Right atrium auricular region (tissue), 2 donors: ENCODE measurements at regions not wholly inside any gene's neighbourhood (a gene's known extent, or its start where the extent isn't known, plus 50 kb on each side); places are given as distances from the start of the nearest gene placed in this dataset.

Experiments
- DNase-seq: peaks from one replicate; pipeline ENCODE4 v3.0.0-alpha.2; 2019; ENCODE audit warnings: low spot score
- H3K27ac ChIP-seq, 2 donors: fragments of 200-600 bp; sonication (generic); 1 replicate in 1 of 2; 2 replicates in 1 of 2; pipeline ENCODE4 v1.5.1; 2016 to 2019
- H3K27me3 ChIP-seq, 2 donors: fragments of 200-600 bp; sonication (generic); one replicate each; pipeline versions ENCODE4 v1.5.1 to v1.6.0; 2017 to 2019
- H3K36me3 ChIP-seq: fragments of 200-600 bp; sonication (generic); one replicate; pipeline ENCODE4 v1.5.1; 2016
- H3K4me1 ChIP-seq, 2 donors: fragments of 200-600 bp; sonication (generic); one replicate each; pipeline versions ENCODE4 v1.5.1 to v1.6.0; 2017 to 2019
- H3K4me3 ChIP-seq, 2 donors: fragments of 200-600 bp; sonication (generic); 1 replicate in 1 of 2; 2 replicates in 1 of 2; pipeline ENCODE4 v1.5.1; 2017 to 2019; ENCODE audit warnings: mild to moderate bottlenecking in 1 of 2, moderate library complexity in 1 of 2
- H3K9me3 ChIP-seq, 2 donors: fragments of 200-600 bp; sonication (generic); one replicate each; pipeline ENCODE4 v1.5.1; 2019
- CTCF ChIP-seq, 2 donors: fragments of 200-600 bp; sonication (generic); IDR thresholded peaks; one replicate each; pipeline ENCODE4 v1.5.1; 2019; ENCODE audit warnings: antibody characterized with exemption in 2 of 2

GRCh38 chr14:39851202-39851601, 419.0 kb upstream of the FBXO33 start:
- Histone ChIP-seq H3K9me3 (no peaks in the 10 kb centered on the region), H3K4me1 (no peaks in the 10 kb centered on the region), H3K36me3 (no peaks in the 10 kb centered on the region), H3K27ac (no peak overlapping the region), H3K4me3 (no peak overlapping the region), H3K27me3 (no peaks in the 10 kb centered on the region)
- TF ChIP-seq CTCF (IDR thresholded peaks at IDR 0.05) = no peak
- no peak for DNase-seq

- no peak for DNase-seq
These were observed 415.6 kb upstream of the FBXO33 start for GRCh38 chr14:39847852-39848251.

DNA sequence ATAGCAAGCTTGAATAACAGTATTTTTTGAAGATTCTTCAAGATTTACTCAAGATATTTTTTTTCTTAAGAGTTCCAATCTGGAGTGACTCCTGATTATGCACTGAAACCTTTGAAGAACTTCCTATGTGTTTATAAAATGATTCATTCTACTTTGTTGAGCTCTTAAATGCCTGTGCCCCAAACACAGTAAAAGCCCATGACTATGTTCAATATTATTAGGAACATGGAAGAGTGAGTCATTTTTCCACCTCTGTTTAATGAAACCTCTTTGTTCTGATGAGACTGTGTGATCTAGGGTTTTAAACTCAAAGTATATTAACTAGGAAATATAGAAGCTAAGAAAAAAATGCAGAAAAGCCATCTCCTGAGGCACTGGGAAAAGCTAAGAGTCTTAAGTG, 415.0 kb upstream of the FBXO33 start:
- no peak for DNase-seq
- no peaks in the 10 kb centered on the region for H3K27me3 ChIP-seq
- H3K36me3 ChIP-seq = no peaks in the 10 kb centered on the region
- no peak for TF ChIP-seq CTCF (IDR thresholded peaks at IDR 0.05)
- H3K9me3 ChIP-seq = no peaks in the 10 kb centered on the region
- H3K4me1 ChIP-seq = no peaks in the 10 kb centered on the region
- H3K4me3 ChIP-seq = no peak overlapping the region
- H3K27ac ChIP-seq = no peak overlapping the region

More at GRCh38 chr14:39847852-39848251, 415.6 kb upstream of the FBXO33 start:
- no peaks in the 10 kb centered on the region for H3K9me3 ChIP-seq
- H3K4me1 ChIP-seq = no peaks in the 10 kb centered on the region
- no peak for TF ChIP-seq CTCF (IDR thresholded peaks at IDR 0.05)
- H3K36me3 ChIP-seq = no peaks in the 10 kb centered on the region
- no peak overlapping the region for H3K4me3 ChIP-seq
- no peak overlapping the region for H3K27ac ChIP-seq
- H3K27me3 ChIP-seq = no peaks in the 10 kb centered on the region

- no peak for TF ChIP-seq CTCF (IDR thresholded peaks at IDR 0.05)
- no peaks in the 10 kb centered on the region for H3K9me3 ChIP-seq
- H3K4me3 ChIP-seq = no peak overlapping the region
- no peak overlapping the region for H3K27ac ChIP-seq
- no peaks in the 10 kb centered on the region for H3K36me3 ChIP-seq
- H3K4me1 ChIP-seq = no peaks in the 10 kb centered on the region
- no peak for DNase-seq
- H3K27me3 ChIP-seq = no peaks in the 10 kb centered on the region
These were observed 411.6 kb upstream of the FBXO33 start for GRCh38 chr14:39843881-39844280.

DNA sequence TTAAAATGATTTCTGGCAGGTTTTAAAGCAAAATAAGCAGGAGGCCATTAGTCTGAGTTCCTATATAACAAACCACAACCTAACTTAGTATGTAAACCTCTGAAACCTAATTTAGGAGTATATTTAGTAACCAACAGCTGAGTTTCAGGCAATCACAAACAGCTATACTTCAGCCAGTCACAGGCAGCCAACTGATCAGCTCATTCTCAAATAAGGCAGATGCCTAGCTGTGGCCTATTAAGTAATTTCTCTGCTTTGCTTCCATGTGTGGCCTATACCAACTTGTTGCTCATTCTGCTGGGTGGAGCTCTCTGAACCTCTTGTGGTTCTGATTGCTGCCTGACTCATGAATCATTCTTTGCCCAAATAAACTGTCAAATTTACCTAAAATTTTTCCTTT, 408.9 kb upstream of the FBXO33 start:
- no peak for DNase-seq
- no peaks in the 10 kb centered on the region for H3K27me3 ChIP-seq
- H3K9me3 ChIP-seq = no peaks in the 10 kb centered on the region
- no peak for TF ChIP-seq CTCF (IDR thresholded peaks at IDR 0.05)
- H3K4me3 ChIP-seq = no peak overlapping the region
- no peaks in the 10 kb centered on the region for H3K36me3 ChIP-seq
- H3K27ac ChIP-seq = no peak overlapping the region
- H3K4me1 ChIP-seq = no peaks in the 10 kb centered on the region

DNA sequence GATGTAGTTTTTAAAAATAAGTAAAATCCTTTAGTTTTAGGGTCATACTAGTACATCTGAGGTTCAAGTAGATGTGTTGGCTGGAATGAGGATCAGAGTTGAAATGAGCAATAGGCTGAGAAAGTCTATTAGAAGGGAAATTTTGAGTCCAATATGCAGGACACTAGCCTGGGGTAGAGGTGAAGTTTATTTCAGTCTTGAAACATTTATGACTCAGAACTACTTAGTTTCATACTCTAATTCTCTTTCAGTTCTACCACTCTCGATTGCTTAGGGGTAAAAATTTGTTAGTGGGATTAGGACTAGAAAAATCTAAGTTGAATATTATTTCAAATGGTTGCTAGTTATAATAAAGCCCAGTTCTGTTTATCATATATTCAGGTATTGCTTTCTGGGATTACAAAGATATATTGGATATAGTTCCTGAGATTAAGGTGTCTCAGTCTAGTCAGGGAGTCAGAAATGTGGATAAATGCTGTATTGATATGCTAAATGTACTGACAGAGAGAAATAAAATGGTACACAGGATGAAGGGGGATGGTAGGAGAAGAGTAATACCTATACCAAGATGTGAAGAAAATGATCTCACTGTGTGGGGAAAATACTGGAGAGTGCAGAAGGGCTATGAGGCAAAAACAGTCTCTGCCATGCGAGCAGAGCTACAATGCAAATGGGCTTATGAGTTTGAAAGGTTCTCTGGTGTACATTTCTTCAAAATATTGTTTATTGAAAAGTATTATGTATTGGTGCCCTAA, 395.8 kb upstream of the FBXO33 start:
- DNase-seq = no peak
- Histone ChIP-seq H3K9me3 (no peaks in the 10 kb centered on the region), H3K4me3 (no peak overlapping the region), H3K27ac (no peak overlapping the region), H3K36me3 (no peaks in the 10 kb centered on the region), H3K27me3 (no peaks in the 10 kb centered on the region), H3K4me1 (no peaks in the 10 kb centered on the region)
- TF ChIP-seq CTCF (IDR thresholded peaks at IDR 0.05) = no peak
